SK-N-MC (cell line): ENCODE measurements at regions not wholly inside any gene's neighbourhood (a gene's known extent, or its start where the extent isn't known, plus 50 kb on each side); places are given as distances from the start of the nearest gene placed in this dataset.

Experiments
- DNase-seq: peaks from one replicate; pipeline ENCODE4 v3.0.0-alpha.2; 2011; ENCODE audit warnings: low read depth, low spot score
- H3K27ac ChIP-seq: fragments of 200-600 bp; sonication (generic); 2 replicates; pipeline ENCODE4 v1.5.1; 2016; ENCODE audit warnings: mixed run types
- H3K36me3 ChIP-seq: fragments of 200-600 bp; sonication (generic); 2 replicates; pipeline ENCODE4 v1.6.1; 2017; ENCODE audit warnings: antibody characterized with exemption, low read length, mixed read lengths; ENCODE audit not compliant: insufficient read depth
- H3K4me3 ChIP-seq: fragments of 200-600 bp; sonication (generic); 2 replicates; pipeline ENCODE4 v1.5.1; 2016
- H3K9ac ChIP-seq: fragments of 200-600 bp; sonication (generic); 2 replicates; pipeline ENCODE4 v1.8.0; 2017; ENCODE audit warnings: mixed run types, mixed read lengths; ENCODE audit not compliant: insufficient read length
- H3K9me3 ChIP-seq: fragments of 200-600 bp; sonication (generic); 2 replicates; pipeline ENCODE4 v1.6.1; 2017; ENCODE audit warnings: low read depth, mild to moderate bottlenecking, antibody characterized with exemption, low read length, moderate library complexity, mixed read lengths
- EZH2 ChIP-seq: fragments of 200-600 bp; sonication (generic); IDR thresholded peaks from one replicate; pipeline ENCODE4 v1.6.1; 2017; ENCODE audit warnings: antibody characterized with exemption
- FOXP2 ChIP-seq: optimal IDR thresholded peaks from 2 replicates; pipeline ENCODE3; 2011; ENCODE audit warnings: mild to moderate bottlenecking, moderate library complexity; ENCODE audit not compliant: insufficient read depth; ENCODE audit errors: extremely low read length, control extremely low read depth
- POLR2AphosphoS5 ChIP-seq: IDR thresholded peaks from 2 replicates; pipeline ENCODE4 v1.6.1; 2012; ENCODE audit warnings: mild to moderate bottlenecking, low read depth, low read length, borderline replicate concordance

DNA sequence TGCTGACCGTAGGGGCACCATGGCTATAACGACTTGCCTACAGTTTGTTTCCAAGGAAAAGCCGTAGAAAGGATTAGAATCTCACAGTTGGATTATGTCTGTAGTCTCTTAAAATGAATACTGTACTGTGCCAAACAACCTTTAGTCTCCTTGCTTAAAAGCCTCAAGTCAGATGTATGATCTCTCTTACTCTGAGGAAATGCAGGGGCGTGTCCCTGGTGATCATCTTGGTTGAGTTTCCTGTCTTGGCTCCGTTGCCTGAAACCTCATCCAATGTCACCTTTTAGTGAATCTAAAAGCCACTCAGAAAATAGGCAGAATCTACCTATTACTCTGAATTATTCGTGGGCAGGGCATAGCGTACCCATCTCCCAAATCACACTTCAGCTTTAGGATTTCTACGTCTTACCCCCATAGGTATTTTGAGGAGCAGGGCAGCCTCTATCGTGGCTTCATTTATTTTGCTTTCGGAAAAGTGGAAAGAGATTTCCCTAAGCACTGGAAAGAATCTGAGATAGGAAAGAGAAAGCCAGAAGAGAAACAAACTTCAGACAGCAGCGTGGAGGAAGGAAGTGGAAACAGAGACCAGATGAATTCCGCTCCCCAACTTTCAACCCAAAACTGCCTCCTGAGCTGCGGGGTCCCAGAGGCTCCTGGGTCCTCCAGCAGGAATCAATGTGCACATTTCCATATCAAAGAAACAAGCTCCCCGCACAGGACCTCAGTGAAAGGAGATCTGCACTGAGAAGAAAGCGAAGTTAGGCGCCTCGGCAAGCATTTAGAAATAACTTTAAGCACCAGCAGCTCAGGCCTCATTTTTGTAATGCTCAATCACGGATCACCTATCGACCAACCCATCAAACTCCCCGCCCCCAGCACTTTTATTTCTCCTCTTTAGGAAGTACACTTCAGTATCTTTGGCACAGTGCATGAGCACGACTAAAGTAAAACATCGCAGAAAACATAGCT lies 245.8 kb downstream of the ETS1 start:
- no peak for TF ChIP-seq FOXP2
- TF ChIP-seq POLR2AphosphoS5: no peak
- no peak for TF ChIP-seq EZH2
- DNase-seq: no peak

GRCh38 chr11:128339792-128340191 lies 247.6 kb downstream of the ETS1 start:
- H3K9ac ChIP-seq: no peak overlapping the region
- H3K36me3 ChIP-seq: no peaks in the 10 kb centered on the region
- no peaks in the 10 kb centered on the region for H3K9me3 ChIP-seq
- H3K27ac ChIP-seq: no peak overlapping the region
- H3K4me3 ChIP-seq: no peak overlapping the region
- TF ChIP-seq POLR2AphosphoS5 (no peak), FOXP2 (no peak), EZH2 (no peak)
- DNase-seq: no peak

More for the DNA sequence above, 245.8 kb downstream of the ETS1 start:
- H3K4me3 ChIP-seq: no peak overlapping the region
- H3K36me3 ChIP-seq: no peaks in the 10 kb centered on the region
- no peaks in the 10 kb centered on the region for H3K9me3 ChIP-seq
- H3K27ac ChIP-seq: no peak overlapping the region
- H3K9ac ChIP-seq: no peak overlapping the region

DNA sequence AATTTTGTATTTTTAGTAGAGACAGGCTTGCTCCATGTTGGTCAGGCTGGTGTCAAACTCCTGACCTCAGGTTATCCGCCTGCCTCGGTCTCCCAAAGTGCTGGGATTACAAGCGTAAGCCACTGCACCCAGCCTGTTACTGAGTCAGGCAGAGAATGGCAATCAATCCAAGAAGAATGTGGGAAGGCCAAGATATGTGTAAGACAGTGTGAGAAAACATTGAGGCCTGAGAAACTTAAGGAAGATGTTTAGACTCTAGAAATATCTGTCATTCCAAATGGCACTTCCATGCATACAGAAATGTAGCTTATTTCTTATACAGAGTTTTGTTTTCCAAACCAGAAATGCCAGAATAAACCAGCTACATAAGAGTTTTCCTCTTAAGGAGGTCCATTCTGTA lies 248.5 kb downstream of the ETS1 start:
- no peak overlapping the region for H3K4me3 ChIP-seq
- TF ChIP-seq FOXP2 (no peak), EZH2 (no peak), POLR2AphosphoS5 (no peak)
- H3K27ac ChIP-seq: no peak overlapping the region
- H3K9me3 ChIP-seq: no peaks in the 10 kb centered on the region
- H3K9ac ChIP-seq: no peak overlapping the region
- H3K36me3 ChIP-seq: no peaks in the 10 kb centered on the region
- DNase-seq: no peak

GRCh38 chr11:128336203-128336602 lies 251.2 kb downstream of the ETS1 start:
- Histone ChIP-seq H3K27ac (no peak overlapping the region), H3K4me3 (no peak overlapping the region), H3K9ac (no peak overlapping the region), H3K36me3 (no peaks in the 10 kb centered on the region), H3K9me3 (no peaks in the 10 kb centered on the region)
- DNase-seq: no peak
- TF ChIP-seq FOXP2: no peak
- TF ChIP-seq POLR2AphosphoS5: no peak
- no peak for TF ChIP-seq EZH2

GRCh38 chr11:128335729-128336128 lies 251.6 kb downstream of the ETS1 start:
- TF ChIP-seq FOXP2: no peak
- TF ChIP-seq POLR2AphosphoS5: no peak
- TF ChIP-seq EZH2: no peak
- Histone ChIP-seq H3K9me3 (no peaks in the 10 kb centered on the region), H3K27ac (no peak overlapping the region), H3K9ac (no peak overlapping the region), H3K36me3 (no peaks in the 10 kb centered on the region), H3K4me3 (no peak overlapping the region)
- no peak for DNase-seq

- no peaks in the 10 kb centered on the region for H3K9me3 ChIP-seq
- no peak overlapping the region for H3K9ac ChIP-seq
- no peak for DNase-seq
- no peaks in the 10 kb centered on the region for H3K36me3 ChIP-seq
- TF ChIP-seq FOXP2 (no peak), EZH2 (no peak), POLR2AphosphoS5 (no peak)
- H3K4me3 ChIP-seq: no peak overlapping the region
- no peak overlapping the region for H3K27ac ChIP-seq
Observed at GRCh38 chr11:128334311-128335044, 252.9 kb downstream of the ETS1 start.

- Histone ChIP-seq H3K36me3 (no peaks in the 10 kb centered on the region), H3K4me3 (no peak overlapping the region)
- TF ChIP-seq POLR2AphosphoS5 (no peak), EZH2 (no peak), FOXP2 (no peak)
Observed at GRCh38 chr11:128331317-128331716, 256.0 kb downstream of the ETS1 start.

GRCh38 chr11:128330203-128330602 lies 257.2 kb downstream of the ETS1 start:
- no peak for DNase-seq
- no peak overlapping the region for H3K4me3 ChIP-seq
- H3K36me3 ChIP-seq: no peaks in the 10 kb centered on the region
- TF ChIP-seq FOXP2 (no peak), POLR2AphosphoS5 (no peak), EZH2 (no peak)
- no peaks in the 10 kb centered on the region for H3K9me3 ChIP-seq
- no peak overlapping the region for H3K9ac ChIP-seq
- H3K27ac ChIP-seq: no peak overlapping the region

More at GRCh38 chr11:128331317-128331716, 256.0 kb downstream of the ETS1 start:
- no peak overlapping the region for H3K9ac ChIP-seq
- no peak for DNase-seq
- H3K9me3 ChIP-seq: no peaks in the 10 kb centered on the region
- H3K27ac ChIP-seq: no peak overlapping the region
